HepG2 (cell line): ENCODE measurements at regions not wholly inside any gene's neighbourhood (a gene's known extent, or its start where the extent isn't known, plus 50 kb on each side); places are given as distances from the start of the nearest gene placed in this dataset.

Source experiments
- ATAC-seq: fragments of 200-7000 bp; cut with Tn5 transposase; 3 replicates; pipeline ENCODE4 v1.9.1; 2020; ENCODE audit warnings: mild to moderate bottlenecking, moderate library complexity
- BruUV-seq: library from RNA; stranded (reverse); fragments of 400-500 nt; replicated peaks from 2 replicates; lab custom pipeline; 2021; lab: Mats Ljungman, UMichigan
- CTCF ChIA-PET: fragments of 300-600 bp; formaldehyde crosslinking; extraction: SDS; loops from one replicate; lab custom pipeline; 2021; ENCODE audit warnings: low total read pairs, inconsistent platforms, low intra/inter-chr PET ratio; lab: Yijun Ruan, JAX
- POLR2A ChIA-PET: fragments of 350-600 bp; sonication (Branson Sonifier 250); formaldehyde crosslinking; loops from one replicate; lab custom pipeline; 2020; ENCODE audit warnings: antibody characterized with exemption, inconsistent platforms; lab: Yijun Ruan, JAX
- DNase-seq: peaks from one replicate; pipeline ENCODE4 v3.0.0-alpha.2; 2015; ENCODE audit warnings: low spot score
- FAIRE-seq: peaks from 3 replicates; lab custom pipeline; 2011; peaks lifted over from hg19 to GRCh38; lab: Jason Lieb, UNC
- H2AFZ ChIP-seq: one replicate; pipeline ENCODE4 v1.6.1; 2011; ENCODE audit warnings: low read length, inconsistent platforms
- H3K27ac ChIP-seq: fragments of 300-600 bp; 3 replicates; pipeline ENCODE4 v1.8.0; 2011; ENCODE audit warnings: mixed run types, mild to moderate bottlenecking, mixed read lengths, low read length, inconsistent platforms; ENCODE audit not compliant: insufficient read depth; ENCODE audit errors: extremely low read length
- H3K27me3 ChIP-seq, 2 experiments: fragments of 200-600 bp in 1 of 2; 2 replicates in 1 of 2; 3 replicates in 1 of 2; pipeline versions ENCODE4 v1.6.0 to v1.8.0; 2011; ENCODE audit warnings: low read length in 2 of 2, mild to moderate bottlenecking in 2 of 2, moderate library complexity in 2 of 2, inconsistent platforms in 1 of 2; ENCODE audit not compliant: insufficient read depth in 2 of 2, control insufficient read depth in 1 of 2
- H3K36me3 ChIP-seq, 2 experiments: fragments of 200-600 bp in 1 of 2; replicated peaks in 1 of 2; 2 replicates in 1 of 2; 3 replicates in 1 of 2; pipeline versions ENCODE4 v1.5.1 to v1.8.0; 2011; ENCODE audit warnings: low read length in 2 of 2, inconsistent platforms in 1 of 2; ENCODE audit not compliant: insufficient read depth in 2 of 2, control insufficient read depth in 1 of 2
- H3K4me1 ChIP-seq: 2 replicates; pipeline ENCODE4 v1.5.1; 2012; ENCODE audit warnings: low read length, inconsistent platforms; ENCODE audit not compliant: insufficient read depth
- H3K4me2 ChIP-seq: 2 replicates; pipeline ENCODE4 v1.6.0; 2011; ENCODE audit warnings: low read depth, low read length, inconsistent platforms
- H3K4me3 ChIP-seq, 3 experiments: fragments of 200-600 bp in 1 of 3; sonication (generic), shearing (Covaris generic) in 1 of 3; replicated peaks in 1 of 3; 2 replicates each; pipeline ENCODE4 v1.5.1; 2011 to 2016; ENCODE audit warnings: low read length in 3 of 3, inconsistent platforms in 2 of 3, low read depth in 2 of 3, mild to moderate bottlenecking in 2 of 3, control low read depth in 1 of 3, mixed read lengths in 1 of 3; ENCODE audit not compliant: insufficient read depth in 1 of 3
- H3K79me2 ChIP-seq: one replicate; pipeline ENCODE4 v1.6.1; 2011; ENCODE audit warnings: low read length, inconsistent platforms; ENCODE audit not compliant: insufficient read depth
- H3K9ac ChIP-seq: 2 replicates; pipeline ENCODE4 v1.6.0; 2011; ENCODE audit warnings: mild to moderate bottlenecking, low read depth, low read length, inconsistent platforms; ENCODE audit not compliant: insufficient read depth
- H3K9me3 ChIP-seq: 2 replicates; pipeline ENCODE4 v1.5.1; 2012; ENCODE audit warnings: mild to moderate bottlenecking, low read length
- H4K20me1 ChIP-seq: 2 replicates; pipeline ENCODE4 v1.6.0; 2011; ENCODE audit warnings: inconsistent platforms, mild to moderate bottlenecking, low read length, moderate library complexity; ENCODE audit not compliant: insufficient read depth
- CEBPB ChIP-seq: IDR thresholded peaks from 2 replicates; pipeline ENCODE4 v1.6.1; 2011; ENCODE audit warnings: low read depth, low read length, improper control_type of control experiment, borderline replicate concordance
- SRY ChIP-seq: sonication (generic); formaldehyde crosslinking; IDR thresholded peaks from 2 replicates; pipeline ENCODE4 v1.8.0; 2022; ENCODE audit warnings: mild to moderate bottlenecking, missing genetic modification reagents
- ZNF891 ChIP-seq: sonication (generic); formaldehyde crosslinking; IDR thresholded peaks from 2 replicates; pipeline ENCODE4 v1.5.0; 2020; ENCODE audit warnings: mild to moderate bottlenecking, missing genetic modification reagents
- WGBS: methylation state at CpG from one replicate; pipeline ENCODE4 v1.1.6; 2017; ENCODE audit warnings: low lambda C conversion rate; 5-methylcytosine and 5-hydroxymethylcytosine counted together
- in situ Hi-C: cut with HindIII; loops from 2 replicates; pipeline ENCODE4 v1.10.0; 2017; ENCODE audit warnings: low pct_unique_long_range_greater_than_20kb; ENCODE audit not compliant: extremely low pct_ligation_motif_present
- intact Hi-C: fragments of 100-400 bp; cut with micrococcal nuclease; formaldehyde crosslinking; loops from one replicate; pipeline ENCODE4 v1.10.0; 2022; ENCODE audit not compliant: unreplicated experiment
- TF ChIP-seq, protein P1 (sequence below): sonication (generic); formaldehyde crosslinking; IDR thresholded peaks from 2 replicates; pipeline ENCODE4 v1.8.0; 2022; ENCODE audit warnings: mild to moderate bottlenecking, missing genetic modification reagents; ENCODE audit not compliant: insufficient replicate concordance
- TF ChIP-seq, protein P2 (sequence below): sonication (generic); formaldehyde crosslinking; IDR thresholded peaks from 2 replicates; pipeline ENCODE4 v1.4.0; 2020; ENCODE audit warnings: low read depth, missing genetic modification reagents

DNA sequence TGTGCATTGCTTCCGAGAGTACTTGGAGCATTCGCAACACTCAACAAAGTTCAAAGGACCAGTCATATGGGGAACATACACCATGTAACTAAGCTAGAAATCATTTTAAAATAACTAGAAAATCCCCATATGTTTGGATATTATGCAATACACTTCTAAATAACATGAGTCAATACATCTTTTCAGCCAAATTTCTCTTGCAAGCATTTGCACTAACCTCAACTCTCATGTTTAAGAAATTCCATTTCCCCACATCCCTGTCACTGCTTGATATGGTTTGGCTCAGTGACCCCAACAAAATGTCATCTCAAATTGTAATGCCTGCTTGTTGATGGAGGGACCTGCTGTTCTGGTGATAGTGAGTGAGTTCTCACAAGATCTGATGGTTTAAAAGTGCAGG lies 85.7 kb upstream of the CST7 start:
- BruUV-seq: no TSS peak
- H3K27me3 ChIP-seq: peaks cover 0 to 12% of the 10 kb centered on the region in 2 experiments; a peak in 2 of 5 replicates
- ATAC-seq (no peak), FAIRE-seq (no peak), DNase-seq (no peak)
- no peak overlapping the region for H3K4me2 ChIP-seq
- H4K20me1 ChIP-seq: no peaks in the 10 kb centered on the region
- no peaks in the 10 kb centered on the region for H3K4me1 ChIP-seq
- no peaks in the 10 kb centered on the region for H3K36me3 ChIP-seq
- H2AFZ ChIP-seq: no peak overlapping the region
- in situ Hi-C loops: no loop called here
- TF ChIP-seq SRY (CRISPR knock-in tag): no peak
- TF ChIP-seq, protein P1, sequence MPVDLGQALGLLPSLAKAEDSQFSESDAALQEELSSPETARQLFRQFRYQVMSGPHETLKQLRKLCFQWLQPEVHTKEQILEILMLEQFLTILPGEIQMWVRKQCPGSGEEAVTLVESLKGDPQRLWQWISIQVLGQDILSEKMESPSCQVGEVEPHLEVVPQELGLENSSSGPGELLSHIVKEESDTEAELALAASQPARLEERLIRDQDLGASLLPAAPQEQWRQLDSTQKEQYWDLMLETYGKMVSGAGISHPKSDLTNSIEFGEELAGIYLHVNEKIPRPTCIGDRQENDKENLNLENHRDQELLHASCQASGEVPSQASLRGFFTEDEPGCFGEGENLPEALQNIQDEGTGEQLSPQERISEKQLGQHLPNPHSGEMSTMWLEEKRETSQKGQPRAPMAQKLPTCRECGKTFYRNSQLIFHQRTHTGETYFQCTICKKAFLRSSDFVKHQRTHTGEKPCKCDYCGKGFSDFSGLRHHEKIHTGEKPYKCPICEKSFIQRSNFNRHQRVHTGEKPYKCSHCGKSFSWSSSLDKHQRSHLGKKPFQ (CRISPR knock-in tag): no peak
- TF ChIP-seq CEBPB: peak; percentile 32; the same call in 1 of the 2 replicates
- no peak for TF ChIP-seq ZNF891 (CRISPR knock-in tag)
- TF ChIP-seq, protein P2, sequence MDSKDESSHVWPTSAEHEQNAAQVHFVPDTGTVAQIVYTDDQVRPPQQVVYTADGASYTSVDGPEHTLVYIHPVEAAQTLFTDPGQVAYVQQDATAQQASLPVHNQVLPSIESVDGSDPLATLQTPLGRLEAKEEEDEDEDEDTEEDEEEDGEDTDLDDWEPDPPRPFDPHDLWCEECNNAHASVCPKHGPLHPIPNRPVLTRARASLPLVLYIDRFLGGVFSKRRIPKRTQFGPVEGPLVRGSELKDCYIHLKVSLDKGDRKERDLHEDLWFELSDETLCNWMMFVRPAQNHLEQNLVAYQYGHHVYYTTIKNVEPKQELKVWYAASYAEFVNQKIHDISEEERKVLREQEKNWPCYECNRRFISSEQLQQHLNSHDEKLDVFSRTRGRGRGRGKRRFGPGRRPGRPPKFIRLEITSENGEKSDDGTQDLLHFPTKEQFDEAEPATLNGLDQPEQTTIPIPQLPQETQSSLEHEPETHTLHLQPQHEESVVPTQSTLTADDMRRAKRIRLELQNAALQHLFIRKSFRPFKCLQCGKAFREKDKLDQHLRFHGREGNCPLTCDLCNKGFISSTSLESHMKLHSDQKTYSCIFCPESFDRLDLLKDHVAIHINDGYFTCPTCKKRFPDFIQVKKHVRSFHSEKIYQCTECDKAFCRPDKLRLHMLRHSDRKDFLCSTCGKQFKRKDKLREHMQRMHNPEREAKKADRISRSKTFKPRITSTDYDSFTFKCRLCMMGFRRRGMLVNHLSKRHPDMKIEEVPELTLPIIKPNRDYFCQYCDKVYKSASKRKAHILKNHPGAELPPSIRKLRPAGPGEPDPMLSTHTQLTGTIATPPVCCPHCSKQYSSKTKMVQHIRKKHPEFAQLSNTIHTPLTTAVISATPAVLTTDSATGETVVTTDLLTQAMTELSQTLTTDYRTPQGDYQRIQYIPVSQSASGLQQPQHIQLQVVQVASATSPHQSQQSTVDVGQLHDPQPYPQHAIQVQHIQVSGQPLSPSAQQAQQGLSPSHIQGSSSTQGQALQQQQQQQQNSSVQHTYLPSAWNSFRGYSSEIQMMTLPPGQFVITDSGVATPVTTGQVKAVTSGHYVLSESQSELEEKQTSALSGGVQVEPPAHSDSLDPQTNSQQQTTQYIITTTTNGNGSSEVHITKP (CRISPR knock-in tag): no peak
- ChIA-PET POLR2A (no interaction called here), CTCF (no interaction called here)
- no peak overlapping the region for H3K4me3 ChIP-seq
- peaks cover 26% of the 10 kb centered on the region for H3K9me3 ChIP-seq
- H3K9ac ChIP-seq: no peak overlapping the region
- 49% methylated on average over 2 of the region's 2 CpGs for WGBS
- no peaks in the 10 kb centered on the region for H3K79me2 ChIP-seq
- H3K27ac ChIP-seq: no peak overlapping the region
- intact Hi-C loops: no loop called here
